Ammon's horn (tissue), 1 donor: ENCODE measurements at regions not wholly inside any gene's neighbourhood (a gene's known extent, or its start where the extent isn't known, plus 50 kb on each side); places are given as distances from the start of the nearest gene placed in this dataset.

Experiments
- DNase-seq: peaks from one replicate; pipeline ENCODE4 v3.0.0-alpha.2; 2016; ENCODE audit warnings: low spot score

- DNase-seq = no peak
Observed at GRCh38 chr2:45275242-45275805, 266.1 kb upstream of the SIX2 start.

GRCh38 chr2:45274250-45274926 lies 265.1 kb upstream of the SIX2 start:
- DNase-seq = no peak

- no peak for DNase-seq
Observed at GRCh38 chr2:45273412-45274249, 264.4 kb upstream of the SIX2 start.

GRCh38 chr2:45272549-45273265 lies 263.5 kb upstream of the SIX2 start:
- DNase-seq = no peak

- no peak for DNase-seq
Observed at GRCh38 chr2:45269149-45269793, 260.0 kb upstream of the SIX2 start.

GRCh38 chr2:45268631-45269030 lies 259.4 kb upstream of the SIX2 start:
- DNase-seq = no peak

GRCh38 chr2:45267062-45267792 lies 258.0 kb upstream of the SIX2 start:
- DNase-seq = no peak

GRCh38 chr2:45265336-45265735 lies 256.1 kb upstream of the SIX2 start:
- peak; percentile 59 for DNase-seq

- no peak for DNase-seq
Observed at GRCh38 chr2:45264227-45265225, 255.3 kb upstream of the SIX2 start.

- no peak for DNase-seq
Observed at GRCh38 chr2:45263147-45263546, 253.9 kb upstream of the SIX2 start.

GRCh38 chr2:45261746-45262145 lies 252.5 kb upstream of the SIX2 start:
- no peak for DNase-seq

GRCh38 chr2:45260946-45261345 lies 251.7 kb upstream of the SIX2 start:
- no peak for DNase-seq

GRCh38 chr2:45259547-45260160 lies 250.4 kb upstream of the SIX2 start:
- no peak for DNase-seq

GRCh38 chr2:45259138-45259537 lies 249.9 kb upstream of the SIX2 start:
- no peak for DNase-seq

- no peak for DNase-seq
Observed at GRCh38 chr2:45258311-45258710, 249.1 kb upstream of the SIX2 start.

GRCh38 chr2:45257820-45258219 lies 248.6 kb upstream of the SIX2 start:
- DNase-seq = no peak

GRCh38 chr2:45256867-45257641 lies 247.8 kb upstream of the SIX2 start:
- no peak for DNase-seq

- peak; percentile 60 for DNase-seq
Observed at GRCh38 chr2:45256173-45256866, 247.1 kb upstream of the SIX2 start.
